ELR (cell line): ENCODE measurements at regions not wholly inside any gene's neighbourhood (a gene's known extent, or its start where the extent isn't known, plus 50 kb on each side); places are given as distances from the start of the nearest gene placed in this dataset.

Experiments
- DNase-seq: peaks from one replicate; pipeline ENCODE4 v3.0.0-alpha.2; 2015; ENCODE audit warnings: low read depth

DNA sequence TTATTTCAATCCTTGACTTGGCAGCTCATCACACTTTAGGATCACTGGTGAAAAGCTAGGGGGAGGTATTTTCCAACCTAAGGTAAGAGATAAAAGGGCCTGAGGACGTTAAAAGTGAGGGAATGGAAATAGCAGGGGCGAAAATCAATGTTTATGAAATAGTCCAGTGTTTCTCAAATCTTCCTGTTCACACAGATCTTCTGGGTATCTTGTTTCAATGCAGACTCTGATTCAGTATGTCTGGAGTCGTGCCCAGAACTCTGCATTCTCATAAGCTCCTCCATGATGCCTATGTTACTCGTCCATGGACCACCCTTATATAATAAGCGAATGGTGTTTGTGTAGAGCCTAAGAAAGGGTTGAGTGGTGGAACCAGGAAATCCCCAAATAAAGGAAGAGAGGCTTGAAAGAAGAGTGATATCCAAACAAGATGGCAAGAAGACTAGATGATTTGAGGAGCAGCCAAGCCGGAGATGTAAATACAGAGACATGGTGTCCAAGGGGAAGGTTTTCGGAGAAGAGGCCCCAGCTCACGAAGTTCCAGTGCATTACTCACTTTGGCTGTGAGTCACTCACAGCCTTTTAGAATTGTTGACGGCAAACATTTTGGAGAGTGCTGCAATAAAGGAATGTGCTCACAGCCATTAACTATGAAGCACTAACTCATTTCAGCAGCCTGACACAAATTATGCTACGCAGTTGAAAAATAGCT lies 215.6 kb upstream of the PPARGC1A start:
- DNase-seq, result peak; percentile 90

- peak; percentile 57 for DNase-seq
Measured at GRCh38 chr4:24104158-24104565, 214.3 kb upstream of the PPARGC1A start.

- peak; percentile 20 for DNase-seq
Measured at GRCh38 chr4:24103434-24104157, 213.7 kb upstream of the PPARGC1A start.

- no peak for DNase-seq
Measured at GRCh38 chr4:24102621-24103020, 212.8 kb upstream of the PPARGC1A start.

DNA sequence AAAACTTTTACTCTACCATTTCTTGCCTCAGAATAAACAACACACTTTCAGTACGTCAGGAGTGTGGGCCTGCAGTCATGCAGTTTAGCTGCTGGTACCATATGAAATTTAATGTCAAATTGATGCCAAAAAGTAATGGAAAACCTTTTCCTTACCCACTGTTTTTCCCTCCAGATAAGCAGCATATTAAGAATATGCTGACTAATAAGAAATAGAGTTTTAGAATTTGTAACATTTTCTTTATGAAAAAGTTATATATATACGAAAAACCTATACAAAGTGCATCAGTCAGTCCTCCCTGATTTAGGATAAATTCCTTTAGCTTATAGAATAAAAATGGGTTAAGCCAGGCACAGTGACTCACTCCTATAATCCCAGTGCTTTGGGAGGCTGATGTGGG lies 206.8 kb upstream of the PPARGC1A start:
- no peak for DNase-seq

DNA sequence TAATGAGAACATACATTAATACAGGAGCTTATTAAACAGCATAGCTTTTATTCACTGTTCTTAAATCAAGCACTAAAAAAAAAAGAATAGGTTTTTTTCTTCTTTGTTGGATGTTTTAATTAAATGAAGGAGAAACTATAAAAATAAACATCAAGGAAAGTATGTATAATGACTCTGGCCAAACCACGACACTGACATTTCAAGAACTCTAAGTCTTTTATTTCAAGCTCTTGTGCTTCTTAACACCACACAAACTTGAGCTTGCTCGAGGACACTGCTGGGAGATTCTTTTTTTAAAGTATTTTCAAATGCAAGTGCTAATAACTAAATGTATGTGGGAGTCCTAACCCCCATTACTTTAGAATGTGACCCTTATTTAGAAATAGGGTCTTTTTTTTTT lies 204.9 kb upstream of the PPARGC1A start:
- DNase-seq, result no peak

- no peak for DNase-seq
Measured at GRCh38 chr4:24093446-24093845, 203.6 kb upstream of the PPARGC1A start.

DNA sequence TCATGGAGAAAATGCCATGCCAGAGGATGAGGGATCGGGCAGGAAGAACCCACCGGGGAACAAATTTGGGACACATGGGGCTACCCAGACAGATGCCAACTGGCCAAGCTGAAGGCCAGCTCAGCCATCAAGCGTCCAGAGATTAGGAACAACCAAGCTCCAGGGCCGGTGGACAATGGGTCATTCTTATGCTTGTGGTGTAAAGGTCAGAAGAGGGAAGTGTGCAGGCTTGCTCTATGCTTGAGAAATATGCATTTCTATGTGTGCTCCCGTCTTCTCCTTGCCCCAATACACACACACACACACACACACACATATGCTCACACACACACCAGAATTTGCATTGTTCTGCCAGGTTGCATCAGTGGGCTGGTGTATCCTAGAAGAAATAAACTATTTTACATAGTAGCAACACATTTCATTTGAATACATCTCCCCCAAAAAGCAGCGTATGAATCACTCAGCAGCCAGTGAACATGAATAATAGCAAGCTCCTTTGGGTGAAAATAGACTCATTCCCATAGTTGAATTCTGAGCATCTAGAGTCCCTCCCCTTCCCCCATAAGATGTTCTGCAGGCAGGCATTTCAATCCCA lies 201.9 kb upstream of the PPARGC1A start:
- DNase-seq, result peak; percentile 60

- DNase-seq, result peak; percentile 91
Measured at GRCh38 chr4:24089851-24090534, 200.1 kb upstream of the PPARGC1A start.

- DNase-seq, result no peak
Measured at GRCh38 chr4:24080871-24081270, 191.0 kb upstream of the PPARGC1A start.

GRCh38 chr4:24078347-24078962 lies 188.6 kb upstream of the PPARGC1A start:
- no peak for DNase-seq

DNA sequence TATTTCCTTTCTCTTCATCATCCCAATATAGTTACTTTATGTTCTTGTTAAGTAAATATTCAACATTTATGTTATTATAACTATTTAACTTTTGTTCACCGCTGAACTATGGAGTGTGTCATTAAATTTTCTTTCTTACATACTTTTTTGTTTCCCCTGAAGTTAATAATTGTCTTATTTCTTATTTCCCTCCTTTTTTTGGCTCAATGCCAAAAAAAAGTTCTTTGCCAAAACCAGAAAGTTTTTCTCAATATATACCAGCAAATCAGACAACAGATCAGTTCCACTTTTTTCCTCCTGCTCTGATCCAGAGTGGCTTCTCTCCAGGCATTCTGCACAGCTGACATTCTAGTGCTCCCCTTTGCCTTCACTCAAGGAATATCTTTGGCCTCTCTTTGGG lies 187.0 kb upstream of the PPARGC1A start:
- no peak for DNase-seq

DNA sequence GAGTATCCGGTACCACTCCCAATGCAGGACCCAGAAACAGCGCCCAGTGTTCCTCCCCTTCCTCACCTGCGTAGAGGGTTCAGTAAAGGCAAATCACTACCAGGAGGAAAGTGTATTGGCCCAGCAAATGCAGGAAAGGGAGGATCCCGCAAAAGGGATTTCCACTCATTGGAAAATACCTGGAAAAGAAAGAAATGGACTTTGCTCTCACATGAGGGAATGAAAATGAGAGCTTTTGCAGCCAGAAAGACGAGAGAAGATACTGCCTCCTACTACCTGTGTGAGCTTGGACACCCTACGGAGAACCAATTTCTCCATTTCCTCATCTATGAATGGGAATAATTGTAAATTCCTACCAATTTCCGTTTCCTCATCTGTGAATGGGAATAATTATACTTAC lies 184.1 kb upstream of the PPARGC1A start:
- DNase-seq, result no peak

GRCh38 chr4:24071612-24072372 lies 181.9 kb upstream of the PPARGC1A start:
- DNase-seq, result no peak

DNA sequence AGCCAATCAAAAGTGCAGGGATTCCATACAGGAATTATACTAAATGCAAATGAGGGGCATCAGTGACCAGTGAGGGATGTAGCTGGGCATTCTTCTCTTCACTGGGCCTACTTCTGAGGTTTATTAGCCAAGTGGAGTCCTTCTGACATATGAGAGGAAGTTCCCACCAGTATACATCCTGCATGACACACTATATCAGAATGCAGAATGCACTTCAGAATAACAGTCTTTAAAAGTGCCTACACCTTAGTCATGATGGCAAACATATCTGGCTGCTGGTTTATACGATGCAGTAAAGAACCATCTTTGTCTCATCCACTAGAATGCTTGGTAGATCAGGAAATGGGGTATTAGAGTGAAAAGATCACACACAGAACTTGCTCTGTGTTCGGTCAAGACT lies 180.3 kb upstream of the PPARGC1A start:
- peak; percentile 96 for DNase-seq

DNA sequence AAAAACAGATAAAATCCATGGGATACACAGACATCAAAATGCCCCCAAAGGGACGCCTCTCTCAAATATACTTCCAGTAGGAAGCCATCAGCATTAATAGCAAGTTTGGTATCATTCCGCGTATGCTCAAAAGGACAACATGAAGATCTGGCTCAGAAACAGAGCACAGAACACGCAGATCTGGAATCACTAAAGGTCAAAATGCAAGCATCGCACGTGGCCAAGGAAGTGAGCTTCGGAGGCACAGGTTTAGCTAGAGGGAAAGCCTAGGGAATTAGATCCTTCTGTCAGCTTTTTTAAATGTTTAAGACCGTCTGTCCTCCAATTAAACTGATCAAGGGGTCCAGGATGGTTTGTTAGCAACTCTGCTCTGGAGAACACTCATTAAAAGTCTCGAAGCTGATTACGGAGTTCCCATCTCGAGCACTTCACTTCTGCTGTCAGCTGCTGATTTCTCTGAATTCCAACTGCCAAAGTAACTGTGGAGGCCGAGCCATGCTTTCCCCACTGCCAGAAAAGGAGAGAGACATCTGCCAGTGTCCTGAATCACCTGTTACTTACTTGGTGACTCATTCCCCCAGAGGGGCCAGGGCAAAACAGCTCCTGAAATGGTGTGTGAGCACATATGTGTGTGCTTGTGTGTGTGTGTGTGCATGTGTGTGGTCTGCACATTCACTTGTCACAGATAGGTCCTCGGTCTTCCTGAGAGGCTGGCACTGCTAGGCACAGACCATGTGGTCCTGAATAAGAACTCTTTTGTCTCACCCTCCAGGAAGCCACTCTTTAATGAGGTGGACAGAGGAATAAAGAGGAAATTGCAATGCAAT lies 177.7 kb upstream of the PPARGC1A start:
- peak; percentile 87 for DNase-seq

- no peak for DNase-seq
Measured at GRCh38 chr4:24065974-24066373, 176.1 kb upstream of the PPARGC1A start.

- DNase-seq, result no peak
Measured at GRCh38 chr4:24063731-24064130, 173.9 kb upstream of the PPARGC1A start.

DNA sequence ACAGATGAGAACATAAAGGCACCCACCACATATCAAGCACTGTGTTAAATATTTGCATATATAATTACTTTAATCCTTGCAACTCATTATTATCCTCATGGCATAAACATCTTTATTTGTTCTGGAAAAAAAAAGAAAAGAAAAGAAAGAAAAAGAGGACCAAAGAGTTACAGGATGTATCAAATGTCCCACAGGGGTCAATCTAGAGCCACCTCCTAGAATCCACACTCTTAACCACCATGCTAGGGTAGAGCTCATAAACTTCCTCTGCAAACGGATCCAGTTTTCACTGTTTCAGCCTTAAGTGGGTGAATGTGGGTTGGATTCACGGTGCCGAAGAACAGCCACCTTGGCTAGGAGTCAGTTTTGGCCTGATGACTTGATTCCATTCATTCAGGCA lies 171.1 kb upstream of the PPARGC1A start:
- no peak for DNase-seq

GRCh38 chr4:24059839-24060238 lies 170.0 kb upstream of the PPARGC1A start:
- DNase-seq, result no peak
